BLaER1 treated with 17β-estradiol and CSF1 and Interleukin-3, amounts not matched to agents 10 nM and 100 nM (cell line): ENCODE measurements at regions not wholly inside any gene's neighbourhood (a gene's known extent, or its start where the extent isn't known, plus 50 kb on each side); places are given as distances from the start of the nearest gene placed in this dataset.
A peak's percentile ranks its signal among the peaks of the same experiment; 100 is the strongest.

Experiments used
- H3K27ac ChIP-seq, 11 experiments: shearing (Covaris generic); formaldehyde crosslinking; 2 replicates each; pipeline ENCODE4 v1.8.1; 2022
- H3K27me3 ChIP-seq, 11 experiments: shearing (Covaris generic); formaldehyde crosslinking; 2 replicates each; pipeline ENCODE4 v1.8.1; 2022
- H3K36me3 ChIP-seq, 11 experiments: shearing (Covaris generic); formaldehyde crosslinking; 2 replicates each; pipeline ENCODE4 v1.8.1; 2022
- H3K4me1 ChIP-seq, 10 experiments: shearing (Covaris generic); formaldehyde crosslinking; 2 replicates each; pipeline ENCODE4 v1.8.1; 2022
- H3K4me2 ChIP-seq, 11 experiments: shearing (Covaris generic); formaldehyde crosslinking; 2 replicates each; pipeline ENCODE4 v1.8.1; 2022
- H3K4me3 ChIP-seq, 10 experiments: shearing (Covaris generic); formaldehyde crosslinking; 2 replicates each; pipeline ENCODE4 v1.8.1; 2022
- H3K9ac ChIP-seq, 11 experiments: shearing (Covaris generic); formaldehyde crosslinking; 2 replicates each; pipeline ENCODE4 v1.8.1; 2022
- H3K9me3 ChIP-seq, 11 experiments: shearing (Covaris generic); formaldehyde crosslinking; replicated peaks in 1 of 11; 2 replicates each; pipeline ENCODE4 v1.8.1; 2022
- H4K20me1 ChIP-seq, 11 experiments: shearing (Covaris generic); formaldehyde crosslinking; 2 replicates each; pipeline ENCODE4 v1.8.1; 2022
- Cebpa-rat ChIP-seq, 11 experiments: shearing (Covaris generic); IDR thresholded peaks; 2 replicates each; pipeline ENCODE4 v1.8.1; 2022

GRCh38 chr14:71261206-71261605 is 353.9 kb downstream of the PCNX1 start:
- H3K27ac ChIP-seq: no peak overlapping the region
- no peaks in the 10 kb centered on the region for H3K4me1 ChIP-seq
- no peaks in the 10 kb centered on the region for H3K27me3 ChIP-seq
- no peak overlapping the region for H3K4me3 ChIP-seq
- peaks cover 21 to 58% (median 40%) of the 10 kb centered on the region in 11 experiments for H3K9me3 ChIP-seq
- TF ChIP-seq Cebpa-rat (IDR thresholded peaks at IDR 0.05): no peak
- no peaks in the 10 kb centered on the region for H4K20me1 ChIP-seq
- no peak overlapping the region for H3K4me2 ChIP-seq
- H3K36me3 ChIP-seq: peaks cover 0 to 5% (median 0%) of the 10 kb centered on the region in 11 experiments; a peak in 2 of 22 replicates
- H3K9ac ChIP-seq: no peak overlapping the region

- H3K4me3 ChIP-seq: no peak overlapping the region
- H3K27ac ChIP-seq: no peak overlapping the region
- no peaks in the 10 kb centered on the region for H4K20me1 ChIP-seq
- no peak overlapping the region for H3K4me2 ChIP-seq
- TF ChIP-seq Cebpa-rat (IDR thresholded peaks at IDR 0.05): no peak
- no peaks in the 10 kb centered on the region for H3K27me3 ChIP-seq
- H3K36me3 ChIP-seq: peaks cover 0 to 5% (median 0%) of the 10 kb centered on the region in 11 experiments; a peak in 2 of 22 replicates
- peaks cover 0 to 7% (median 0%) of the 10 kb centered on the region in 10 experiments; a peak in 4 of 20 replicates for H3K4me1 ChIP-seq
- peaks cover 21 to 50% (median 36%) of the 10 kb centered on the region in 11 experiments for H3K9me3 ChIP-seq
- no peak overlapping the region for H3K9ac ChIP-seq
These were observed 355.2 kb downstream of the PCNX1 start for GRCh38 chr14:71262441-71262840.

GRCh38 chr14:71264260-71264659 is 357.0 kb downstream of the PCNX1 start:
- Histone ChIP-seq H3K27ac (no peak overlapping the region), H3K9ac (no peak overlapping the region), H3K27me3 (no peaks in the 10 kb centered on the region), H3K4me2 (no peak overlapping the region), H3K36me3 (no peaks in the 10 kb centered on the region), H3K4me3 (no peak overlapping the region), H4K20me1 (no peaks in the 10 kb centered on the region), H3K9me3 (peaks cover 15 to 45% (median 31%) of the 10 kb centered on the region in 11 experiments), H3K4me1 (peaks cover 0 to 17% (median 0%) of the 10 kb centered on the region in 10 experiments; a peak in 4 of 20 replicates)
- TF ChIP-seq Cebpa-rat (IDR thresholded peaks at IDR 0.05): no peak

GRCh38 chr14:71267007-71267513 is 359.8 kb downstream of the PCNX1 start:
- no peaks in the 10 kb centered on the region for H3K36me3 ChIP-seq
- H3K27me3 ChIP-seq: no peaks in the 10 kb centered on the region
- H3K9me3 ChIP-seq: peaks cover 20 to 39% (median 28%) of the 10 kb centered on the region in 11 experiments
- no peaks in the 10 kb centered on the region for H4K20me1 ChIP-seq
- H3K4me1 ChIP-seq: peaks cover 0 to 32% (median 0%) of the 10 kb centered on the region in 10 experiments; a peak in 4 of 20 replicates
- H3K9ac ChIP-seq: no peak overlapping the region
- H3K27ac ChIP-seq: no peak overlapping the region
- H3K4me2 ChIP-seq: peak overlapping the region in 3 of 11 experiments; percentile 24 to 52 (median 50); a peak in 3 of 22 replicates
- no peak overlapping the region for H3K4me3 ChIP-seq
- no peak for TF ChIP-seq Cebpa-rat (IDR thresholded peaks at IDR 0.05)

- Histone ChIP-seq H3K36me3 (no peaks in the 10 kb centered on the region), H3K27me3 (no peaks in the 10 kb centered on the region), H3K4me1 (peaks cover 0 to 32% (median 0%) of the 10 kb centered on the region in 10 experiments; a peak in 4 of 20 replicates), H4K20me1 (no peaks in the 10 kb centered on the region), H3K27ac (no peak overlapping the region), H3K4me2 (peak overlapping the region in 4 of 11 experiments; percentile 20 to 52 (median 37); a peak in 7 of 22 replicates), H3K4me3 (no peak overlapping the region), H3K9ac (no peak overlapping the region), H3K9me3 (peaks cover 20 to 39% (median 28%) of the 10 kb centered on the region in 11 experiments)
- no peak for TF ChIP-seq Cebpa-rat (IDR thresholded peaks at IDR 0.05)
These were observed 360.4 kb downstream of the PCNX1 start for GRCh38 chr14:71267691-71268090.

- TF ChIP-seq Cebpa-rat (IDR thresholded peaks at IDR 0.05): no peak
- H3K9ac ChIP-seq: no peak overlapping the region
These were observed 362.9 kb downstream of the PCNX1 start for GRCh38 chr14:71270111-71270510.

GRCh38 chr14:71271166-71271945 is 364.1 kb downstream of the PCNX1 start:
- no peak overlapping the region for H3K9ac ChIP-seq

More at GRCh38 chr14:71270111-71270510, 362.9 kb downstream of the PCNX1 start:
- peaks cover 0 to 32% (median 0%) of the 10 kb centered on the region in 10 experiments; a peak in 4 of 20 replicates for H3K4me1 ChIP-seq
- no peaks in the 10 kb centered on the region for H3K27me3 ChIP-seq
- peak overlapping the region in 2 of 11 experiments; percentile 17 to 30; a peak in 3 of 22 replicates for H3K4me2 ChIP-seq
- peaks cover 20 to 35% (median 26%) of the 10 kb centered on the region in 11 experiments for H3K9me3 ChIP-seq
- no peak overlapping the region for H3K27ac ChIP-seq
- no peaks in the 10 kb centered on the region for H4K20me1 ChIP-seq
- no peaks in the 10 kb centered on the region for H3K36me3 ChIP-seq
- H3K4me3 ChIP-seq: no peak overlapping the region

GRCh38 chr14:71273366-71273765 is 366.1 kb downstream of the PCNX1 start:
- Histone ChIP-seq H3K27ac (no peak overlapping the region), H3K4me1 (peaks cover 0 to 18% (median 0%) of the 10 kb centered on the region in 10 experiments; a peak in 4 of 20 replicates), H3K36me3 (no peaks in the 10 kb centered on the region), H3K9me3 (peaks cover 16 to 27% (median 20%) of the 10 kb centered on the region in 11 experiments), H3K9ac (no peak overlapping the region), H3K4me2 (no peak overlapping the region), H4K20me1 (no peaks in the 10 kb centered on the region), H3K4me3 (no peak overlapping the region), H3K27me3 (no peaks in the 10 kb centered on the region)
- no peak for TF ChIP-seq Cebpa-rat (IDR thresholded peaks at IDR 0.05)

More at GRCh38 chr14:71271166-71271945, 364.1 kb downstream of the PCNX1 start:
- H3K27me3 ChIP-seq: no peaks in the 10 kb centered on the region
- H3K4me2 ChIP-seq: no peak overlapping the region
- H3K27ac ChIP-seq: no peak overlapping the region
- H4K20me1 ChIP-seq: no peaks in the 10 kb centered on the region
- peaks cover 0 to 32% (median 0%) of the 10 kb centered on the region in 10 experiments; a peak in 4 of 20 replicates for H3K4me1 ChIP-seq
- H3K9me3 ChIP-seq: peaks cover 20 to 30% (median 23%) of the 10 kb centered on the region in 11 experiments
- no peaks in the 10 kb centered on the region for H3K36me3 ChIP-seq
- no peak overlapping the region for H3K4me3 ChIP-seq
- no peak for TF ChIP-seq Cebpa-rat (IDR thresholded peaks at IDR 0.05)

GRCh38 chr14:71284048-71284447 is 376.8 kb downstream of the PCNX1 start:
- Histone ChIP-seq H3K27ac (no peak overlapping the region), H4K20me1 (no peaks in the 10 kb centered on the region), H3K27me3 (no peaks in the 10 kb centered on the region), H3K4me3 (no peak overlapping the region), H3K36me3 (no peaks in the 10 kb centered on the region), H3K9me3 (peaks cover 11 to 22% (median 15%) of the 10 kb centered on the region in 11 experiments; a peak in 21 of 22 replicates), H3K4me1 (no peaks in the 10 kb centered on the region), H3K9ac (no peak overlapping the region), H3K4me2 (no peak overlapping the region)
- TF ChIP-seq Cebpa-rat (IDR thresholded peaks at IDR 0.05): no peak
